OCI-LY7 (cell line): ENCODE measurements at regions not wholly inside any gene's neighbourhood (a gene's known extent, or its start where the extent isn't known, plus 50 kb on each side); places are given as distances from the start of the nearest gene placed in this dataset.

Source experiments
- CTCF ChIP-seq: fragments of 200-600 bp; sonication (generic); conservative IDR thresholded peaks from 2 replicates; pipeline ENCODE4 v1.5.1; 2014; ENCODE audit warnings: mild to moderate bottlenecking, antibody characterized with exemption, low read length, moderate library complexity, mixed read lengths
- EZH2phosphoT487 ChIP-seq: fragments of 200-600 bp; sonication (generic); IDR thresholded peaks from 2 replicates; pipeline ENCODE4 v1.6.1; 2018; ENCODE audit warnings: low read depth, borderline replicate concordance, mild to moderate bottlenecking, mixed run types, antibody characterized with exemption, low read length, moderate library complexity, mixed read lengths

GRCh38 chr3:21839592-21839991 lies 88.6 kb upstream of the ZNF385D start:
- TF ChIP-seq CTCF, result peak; percentile 62
- TF ChIP-seq EZH2phosphoT487, result no peak
